HG03469 (cell line): ENCODE measurements at regions not wholly inside any gene's neighbourhood (a gene's known extent, or its start where the extent isn't known, plus 50 kb on each side); places are given as distances from the start of the nearest gene placed in this dataset.
"Not testable (repeated sequence)": the region's sequence is repeated elsewhere in the genome, so short reads cannot be mapped to it uniquely, and the experiment has no call there.

Source experiments
- ATAC-seq: cut with Tn5 transposase; IDR thresholded peaks from one replicate; pipeline ENCODE4 v1.9.1; 2021; ENCODE audit warnings: mild to moderate bottlenecking, moderate library complexity, moderate number of reproducible peaks; ENCODE audit not compliant: unreplicated experiment

GRCh38 chr11:129764204-129764603 is 51.4 kb upstream of the TMEM45B start:
- ATAC-seq, result not testable (repeated sequence)
